ENCODE measurements at regions not wholly inside any gene's neighbourhood (a gene's known extent, or its start where the extent isn't known, plus 50 kb on each side); places are given as distances from the start of the nearest gene placed in this dataset.

GRCh38 chr5:92730486-92730885, 850.5 kb downstream of the NR2F1-AS1 start:
- H3K27ac ChIP-seq: no peak overlapping the region
- TF ChIP-seq CTCF (conservative IDR thresholded peaks at IDR 0.05) (no peak), ZFX (IDR thresholded peaks at IDR 0.05) (no peak)

- TF ChIP-seq CTCF (conservative IDR thresholded peaks at IDR 0.05) (no peak), ZFX (IDR thresholded peaks at IDR 0.05) (no peak)
- H3K27ac ChIP-seq: no peak overlapping the region
Measured at GRCh38 chr5:92729088-92729487, 851.9 kb downstream of the NR2F1-AS1 start.

- no peak for TF ChIP-seq ZFX (IDR thresholded peaks at IDR 0.05)
- no peak for TF ChIP-seq CTCF (conservative IDR thresholded peaks at IDR 0.05)
- no peak overlapping the region for H3K27ac ChIP-seq
Measured at GRCh38 chr5:92715946-92716520, 865.0 kb downstream of the NR2F1-AS1 start.

GRCh38 chr5:92713826-92714225, 867.2 kb downstream of the NR2F1-AS1 start:
- TF ChIP-seq ZFX (IDR thresholded peaks at IDR 0.05) (no peak), CTCF (conservative IDR thresholded peaks at IDR 0.05) (no peak)
- H3K27ac ChIP-seq: no peak overlapping the region

GRCh38 chr5:92713335-92713743, 867.7 kb downstream of the NR2F1-AS1 start:
- TF ChIP-seq ZFX (IDR thresholded peaks at IDR 0.05): no peak
- no peak for TF ChIP-seq CTCF (conservative IDR thresholded peaks at IDR 0.05)
- no peak overlapping the region for H3K27ac ChIP-seq

- no peak for TF ChIP-seq CTCF (conservative IDR thresholded peaks at IDR 0.05)
- no peak for TF ChIP-seq ZFX (IDR thresholded peaks at IDR 0.05)
- H3K27ac ChIP-seq: no peak overlapping the region
Measured at GRCh38 chr5:92711956-92712355, 869.1 kb downstream of the NR2F1-AS1 start.

GRCh38 chr5:92704590-92704989, 876.4 kb downstream of the NR2F1-AS1 start:
- TF ChIP-seq ZFX (IDR thresholded peaks at IDR 0.05) (no peak), CTCF (conservative IDR thresholded peaks at IDR 0.05) (no peak)
- H3K27ac ChIP-seq: no peak overlapping the region
